Spleen (tissue), 7 donors: ENCODE measurements at regions not wholly inside any gene's neighbourhood (a gene's known extent, or its start where the extent isn't known, plus 50 kb on each side); places are given as distances from the start of the nearest gene placed in this dataset.

Source experiments
- CTCF ChIP-seq, 11 experiments: fragments of 200-600 bp in 7 of 11; fragments of 450-650 bp in 4 of 11; sonication (generic) in 4 of 11; IDR thresholded peaks in 8 of 11; conservative IDR thresholded peaks in 3 of 11; 1 replicate in 7 of 11; 2 replicates in 4 of 11; pipeline versions ENCODE4 v1.4.0 to v1.8.0; 2016 to 2021; ENCODE audit warnings: antibody characterized with exemption in 11 of 11, inconsistent platforms in 4 of 11, mild to moderate bottlenecking in 1 of 11
- POLR2A ChIP-seq, 3 donors: fragments of 450-650 bp; IDR thresholded peaks; one replicate each; pipeline ENCODE4 v1.5.1; 2017; ENCODE audit warnings: antibody characterized with exemption in 3 of 3, mild to moderate bottlenecking in 1 of 3
- donor health status: DM: no; HTN: no; CAD: no; lungs with moderate emphysema.
- donor health status: DM: no; HTN: no; CAD: no.
- donor health status: DM: no; HTN: no; CAD: no.

GRCh38 chr10:123462246-123462645 is 203.9 kb upstream of the GPR26 start:
- TF ChIP-seq POLR2A (IDR thresholded peaks at IDR 0.05) (no peak), CTCF (IDR thresholded peaks at IDR 0.05 in 8 of 11, conservative IDR thresholded peaks at IDR 0.05 in 3 of 11) (no peak)
